Pulmonary artery endothelial cell (primary cell): ENCODE measurements at regions not wholly inside any gene's neighbourhood (a gene's known extent, or its start where the extent isn't known, plus 50 kb on each side); places are given as distances from the start of the nearest gene placed in this dataset.
"Not testable (repeated sequence)": the region's sequence is repeated elsewhere in the genome, so short reads cannot be mapped to it uniquely, and the experiment has no call there.

Experiments
- DNase-seq: peaks from one replicate; pipeline ENCODE4 v3.0.0-alpha.2; 2011; ENCODE audit warnings: low read depth, low spot score

GRCh38 chr16:72598696-72599095 lies 426.7 kb upstream of the PMFBP1 start:
- no peak for DNase-seq

GRCh38 chr16:72597938-72598337 lies 426.0 kb upstream of the PMFBP1 start:
- DNase-seq = no peak

- no peak for DNase-seq
Measured at GRCh38 chr16:72596373-72596772, 424.4 kb upstream of the PMFBP1 start.

GRCh38 chr16:72590151-72590937 lies 418.4 kb upstream of the PMFBP1 start:
- no peak for DNase-seq

- DNase-seq = no peak
Measured at GRCh38 chr16:72588551-72588950, 416.6 kb upstream of the PMFBP1 start.

- DNase-seq = not testable (repeated sequence)
Measured at GRCh38 chr16:72578061-72578460, 406.1 kb upstream of the PMFBP1 start.

GRCh38 chr16:72576189-72576588 lies 404.2 kb upstream of the PMFBP1 start:
- no peak for DNase-seq

GRCh38 chr16:72569677-72570076 lies 397.7 kb upstream of the PMFBP1 start:
- no peak for DNase-seq

GRCh38 chr16:72568502-72568901 lies 396.5 kb upstream of the PMFBP1 start:
- DNase-seq = no peak

GRCh38 chr16:72566174-72566573 lies 394.2 kb upstream of the PMFBP1 start:
- no peak for DNase-seq

- no peak for DNase-seq
Measured at GRCh38 chr16:72565106-72565505, 393.2 kb upstream of the PMFBP1 start.

- DNase-seq = no peak
Measured at GRCh38 chr16:72560617-72561016, 388.7 kb upstream of the PMFBP1 start.

GRCh38 chr16:72558501-72558900 lies 386.5 kb upstream of the PMFBP1 start:
- DNase-seq = no peak

- DNase-seq = no peak
Measured at GRCh38 chr16:72554935-72555334, 383.0 kb upstream of the PMFBP1 start.

GRCh38 chr16:72552654-72553053 lies 380.7 kb upstream of the PMFBP1 start:
- no peak for DNase-seq

GRCh38 chr16:72551649-72552048 lies 379.7 kb upstream of the PMFBP1 start:
- DNase-seq = no peak

- DNase-seq = no peak
Measured at GRCh38 chr16:72549878-72550277, 377.9 kb upstream of the PMFBP1 start.

- no peak for DNase-seq
Measured at GRCh38 chr16:72542102-72542501, 370.1 kb upstream of the PMFBP1 start.

- peak; percentile 20 for DNase-seq
Measured at GRCh38 chr16:72537664-72538063, 365.7 kb upstream of the PMFBP1 start.

GRCh38 chr16:72536723-72537435 lies 364.9 kb upstream of the PMFBP1 start:
- DNase-seq = no peak

GRCh38 chr16:72532906-72533410 lies 361.0 kb upstream of the PMFBP1 start:
- DNase-seq = no peak

- DNase-seq = peak; percentile 69
Measured at GRCh38 chr16:72530434-72530833, 358.5 kb upstream of the PMFBP1 start.

- no peak for DNase-seq
Measured at GRCh38 chr16:72523087-72523486, 351.1 kb upstream of the PMFBP1 start.
